ENCODE measurements at regions not wholly inside any gene's neighbourhood (a gene's known extent, or its start where the extent isn't known, plus 50 kb on each side); places are given as distances from the start of the nearest gene placed in this dataset.

DNA sequence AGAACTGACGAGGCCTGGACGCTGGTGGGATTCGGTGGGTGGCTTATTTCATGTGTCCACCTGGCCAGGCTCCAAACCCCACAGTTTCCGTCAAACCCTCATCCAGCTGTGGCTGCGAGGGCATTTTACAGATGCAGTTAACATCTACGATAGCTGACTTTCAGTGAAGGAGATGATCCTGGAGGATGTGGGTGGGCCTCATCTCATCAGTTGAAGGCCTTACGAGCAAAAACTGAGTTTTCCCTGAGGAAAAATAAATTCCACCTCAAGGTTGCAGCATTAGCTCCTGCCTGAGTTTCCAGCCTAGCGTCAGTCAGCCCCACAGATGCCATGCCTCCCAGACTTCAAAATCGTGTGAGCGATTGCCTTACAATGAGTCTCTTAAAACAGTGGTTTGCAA, 111.1 kb upstream of the PEG3 start:
- no peak for TF ChIP-seq CTCF (conservative IDR thresholded peaks at IDR 0.05 in 1 of 2, IDR thresholded peaks at IDR 0.05 in 1 of 2; ENCODE audit: extremely low read depth in 1 of 2, insufficient read depth in 1 of 2, low read depth in 1 of 2, low read length in 2 of 2)
- TF ChIP-seq EZH2 (IDR thresholded peaks at IDR 0.05; ENCODE audit: borderline replicate concordance, low read length), result no peak
